ENCODE measurements at regions not wholly inside any gene's neighbourhood (a gene's known extent, or its start where the extent isn't known, plus 50 kb on each side); places are given as distances from the start of the nearest gene placed in this dataset.
"Not testable (repeated sequence)": the region's sequence is repeated elsewhere in the genome, so short reads cannot be mapped to it uniquely, and the experiment has no call there.

- DNase-seq (ENCODE audit: low read depth in 4 of 4, low spot score in 3 of 4): no peak
Measured at GRCh38 chr3:81068546-81068945, 692.9 kb downstream of the GBE1 start.

GRCh38 chr3:81063896-81064295 lies 697.5 kb downstream of the GBE1 start:
- no peak for DNase-seq (ENCODE audit: low read depth in 4 of 4, low spot score in 3 of 4)

- not testable (repeated sequence) for DNase-seq (ENCODE audit: low read depth in 4 of 4, low spot score in 3 of 4)
Measured at GRCh38 chr3:81051133-81051532, 710.3 kb downstream of the GBE1 start.

GRCh38 chr3:81048058-81048665 lies 713.3 kb downstream of the GBE1 start:
- no peak for DNase-seq (ENCODE audit: low read depth in 4 of 4, low spot score in 3 of 4)

GRCh38 chr3:81045976-81046375 lies 715.5 kb downstream of the GBE1 start:
- DNase-seq (ENCODE audit: low read depth in 4 of 4, low spot score in 3 of 4): no peak

- no peak for DNase-seq (ENCODE audit: low read depth in 4 of 4, low spot score in 3 of 4)
Measured at GRCh38 chr3:81045246-81045645, 716.2 kb downstream of the GBE1 start.

- no peak for DNase-seq (ENCODE audit: low read depth in 4 of 4, low spot score in 3 of 4)
Measured at GRCh38 chr3:81043660-81044199, 717.7 kb downstream of the GBE1 start.

- no peak for DNase-seq (ENCODE audit: low read depth in 4 of 4, low spot score in 3 of 4)
Measured at GRCh38 chr3:81043009-81043408, 718.4 kb downstream of the GBE1 start.

- no peak for DNase-seq (ENCODE audit: low read depth in 4 of 4, low spot score in 3 of 4)
Measured at GRCh38 chr3:81041331-81041730, 720.1 kb downstream of the GBE1 start.

- no peak for DNase-seq (ENCODE audit: low read depth in 4 of 4, low spot score in 3 of 4)
Measured at GRCh38 chr3:81040107-81040506, 721.3 kb downstream of the GBE1 start.

- DNase-seq (ENCODE audit: low read depth in 4 of 4, low spot score in 3 of 4): no peak
Measured at GRCh38 chr3:81033684-81034083, 727.8 kb downstream of the GBE1 start.

- no peak for DNase-seq (ENCODE audit: low read depth in 4 of 4, low spot score in 3 of 4)
Measured at GRCh38 chr3:81033185-81033584, 728.3 kb downstream of the GBE1 start.

- DNase-seq (ENCODE audit: low read depth in 4 of 4, low spot score in 3 of 4): no peak
Measured at GRCh38 chr3:81029861-81030260, 731.6 kb downstream of the GBE1 start.

GRCh38 chr3:81027344-81027743 lies 734.1 kb downstream of the GBE1 start:
- no peak for DNase-seq (ENCODE audit: low read depth in 4 of 4, low spot score in 3 of 4)

GRCh38 chr3:81024560-81024959 lies 736.9 kb downstream of the GBE1 start:
- DNase-seq (ENCODE audit: low read depth in 4 of 4, low spot score in 3 of 4): no peak

- DNase-seq (ENCODE audit: low read depth in 4 of 4, low spot score in 3 of 4): no peak
Measured at GRCh38 chr3:81022339-81022738, 739.1 kb downstream of the GBE1 start.

GRCh38 chr3:81013360-81013759 lies 748.1 kb downstream of the GBE1 start:
- DNase-seq (ENCODE audit: low read depth in 4 of 4, low spot score in 3 of 4): no peak

GRCh38 chr3:81005992-81006391 lies 755.5 kb downstream of the GBE1 start:
- no peak for DNase-seq (ENCODE audit: low read depth in 4 of 4, low spot score in 3 of 4)

GRCh38 chr3:81003817-81004216 lies 757.6 kb downstream of the GBE1 start:
- no peak for DNase-seq (ENCODE audit: low read depth in 4 of 4, low spot score in 3 of 4)

- DNase-seq (ENCODE audit: low read depth in 4 of 4, low spot score in 3 of 4): no peak
Measured at GRCh38 chr3:81003008-81003645, 758.3 kb downstream of the GBE1 start.

- DNase-seq (ENCODE audit: low read depth in 4 of 4, low spot score in 3 of 4): no peak
Measured at GRCh38 chr3:80999481-80999880, 762.0 kb downstream of the GBE1 start.

GRCh38 chr3:80998022-80998421 lies 763.4 kb downstream of the GBE1 start:
- no peak for DNase-seq (ENCODE audit: low read depth in 4 of 4, low spot score in 3 of 4)

Measured in right renal pelvis (tissue), 4 donors.